HL-60/S4 (cell line): ENCODE measurements at regions not wholly inside any gene's neighbourhood (a gene's known extent, or its start where the extent isn't known, plus 50 kb on each side); places are given as distances from the start of the nearest gene placed in this dataset.

Experiments used
- in situ Hi-C: fragments of 300-500 bp; cut with MboI; formaldehyde crosslinking; loops from 2 replicates; pipeline ENCODE4 v1.14.3; 2022; ENCODE audit warnings: low sequenced_read_pairs

- in situ Hi-C loops: no loop called here
These were observed 282.5 kb upstream of the SPRED2 start for GRCh38 chr2:65714866-65715265.

DNA sequence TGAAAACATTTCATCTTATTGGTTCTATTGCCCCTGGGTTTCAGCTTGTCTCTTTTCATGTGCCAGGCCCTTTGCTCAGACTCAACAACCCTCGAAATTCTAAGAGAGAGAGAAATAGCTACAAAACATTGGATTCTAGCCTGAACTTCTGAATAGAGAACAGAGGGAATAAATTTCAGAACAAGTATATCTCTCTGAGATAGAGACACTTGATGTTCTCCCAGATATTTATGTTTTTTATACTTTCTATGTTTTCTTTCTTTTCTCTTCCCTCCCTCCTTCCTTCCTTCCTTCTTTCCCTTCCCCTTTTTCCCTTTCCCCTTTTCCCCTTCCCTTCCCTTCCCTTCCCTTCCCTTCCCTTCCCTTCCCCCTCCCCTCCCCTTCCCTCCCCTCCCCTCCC lies 279.5 kb upstream of the SPRED2 start:
- in situ Hi-C loops: no loop called here

GRCh38 chr2:65710779-65711295 lies 278.4 kb upstream of the SPRED2 start:
- in situ Hi-C loops: no loop called here

DNA sequence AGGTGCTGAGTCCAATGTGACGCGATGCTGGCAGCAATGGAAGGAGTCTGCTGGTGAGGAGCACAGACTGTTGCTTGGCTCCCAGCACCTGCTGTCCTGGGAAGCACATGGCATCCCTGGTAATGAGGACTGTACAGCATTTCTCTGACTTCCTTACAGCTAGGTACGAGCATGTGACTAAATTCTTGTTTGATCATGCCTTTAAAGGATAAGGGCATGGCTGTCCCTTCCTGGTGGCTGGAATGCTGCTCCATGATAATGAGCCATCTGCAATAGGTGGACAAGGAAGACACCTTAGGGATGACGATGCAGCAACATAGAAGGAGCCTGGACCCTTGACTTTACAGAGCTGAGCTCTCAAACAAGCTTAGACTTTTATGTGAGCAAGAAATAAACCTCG lies 278.0 kb upstream of the SPRED2 start:
- in situ Hi-C loops: no loop called here

- in situ Hi-C loops: no loop called here
These were observed 275.7 kb upstream of the SPRED2 start for GRCh38 chr2:65708086-65708485.

GRCh38 chr2:65706411-65706810 lies 274.0 kb upstream of the SPRED2 start:
- in situ Hi-C loops: no loop called here

DNA sequence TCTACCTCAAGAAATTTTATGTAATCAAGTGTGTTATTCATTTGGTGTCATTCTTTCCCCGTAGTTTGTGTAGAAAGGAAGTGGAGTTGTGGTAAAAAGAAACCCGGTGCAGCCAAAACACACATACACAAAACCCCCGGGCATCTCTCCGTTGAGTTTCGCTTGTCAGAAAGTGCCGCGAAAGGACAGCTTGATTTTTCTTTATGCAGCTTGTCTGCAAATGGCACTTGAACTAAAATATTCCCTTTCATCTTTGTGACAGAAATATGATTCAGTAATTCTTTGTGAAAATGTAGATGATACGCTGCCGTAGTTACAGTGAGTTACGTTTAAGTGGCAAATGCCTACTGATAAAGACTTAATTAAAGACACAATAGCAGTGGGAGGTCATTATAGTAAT lies 268.8 kb upstream of the SPRED2 start:
- in situ Hi-C loops: no loop called here

DNA sequence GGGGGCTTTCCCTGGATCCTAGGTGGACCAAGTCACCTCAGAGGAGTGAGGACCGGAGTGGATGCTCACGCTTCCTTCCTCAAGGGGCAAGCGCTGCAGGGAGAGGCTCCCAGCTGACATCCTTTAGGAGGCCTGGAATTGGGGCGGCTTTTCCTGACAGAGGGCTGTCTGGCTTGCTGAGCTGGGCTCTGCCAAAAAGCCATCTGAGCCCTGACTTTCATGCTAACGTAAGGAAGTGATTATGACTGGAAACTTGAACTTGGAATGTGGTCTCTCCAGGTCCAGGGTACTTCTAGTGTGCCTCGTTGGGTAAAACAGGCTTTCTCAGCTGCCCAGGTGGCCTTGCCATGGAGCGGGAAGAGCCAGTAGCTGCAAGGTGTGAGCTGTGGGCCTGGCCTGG lies 268.3 kb upstream of the SPRED2 start:
- in situ Hi-C loops: no loop called here

DNA sequence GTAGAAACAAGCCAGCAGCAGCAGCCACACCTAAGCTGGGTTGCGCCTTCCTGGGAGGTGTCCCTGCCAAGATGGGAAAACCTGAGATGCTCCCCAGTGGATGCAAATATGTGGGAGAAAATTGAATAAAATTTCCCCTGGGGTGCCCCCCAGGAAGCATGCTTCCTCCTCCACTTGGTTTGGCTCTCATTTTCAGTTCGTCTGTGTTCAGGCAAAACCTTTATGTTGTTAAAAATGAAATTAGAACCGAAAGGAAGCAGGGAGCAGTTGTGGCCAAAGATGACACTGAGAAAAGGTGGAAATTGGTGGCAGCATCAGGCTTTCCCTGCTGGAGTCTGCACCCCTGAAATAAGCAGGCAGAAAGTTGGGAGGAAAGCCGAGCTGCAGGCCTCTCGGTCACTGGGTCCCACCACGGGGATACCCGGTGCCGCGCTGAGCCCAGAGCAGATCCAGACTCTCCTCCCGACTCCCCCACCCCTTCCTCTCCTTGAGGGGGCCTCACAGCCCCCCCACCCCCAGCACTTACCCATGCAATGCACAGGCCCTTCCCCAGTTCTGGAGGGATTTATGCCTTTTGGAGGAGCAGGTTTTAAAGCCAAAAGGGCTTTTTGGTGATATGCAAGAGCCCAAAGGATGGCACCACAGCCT lies 267.7 kb upstream of the SPRED2 start:
- in situ Hi-C loops: no loop called here

- in situ Hi-C loops: no loop called here
These were observed 259.4 kb upstream of the SPRED2 start for GRCh38 chr2:65691816-65692215.

DNA sequence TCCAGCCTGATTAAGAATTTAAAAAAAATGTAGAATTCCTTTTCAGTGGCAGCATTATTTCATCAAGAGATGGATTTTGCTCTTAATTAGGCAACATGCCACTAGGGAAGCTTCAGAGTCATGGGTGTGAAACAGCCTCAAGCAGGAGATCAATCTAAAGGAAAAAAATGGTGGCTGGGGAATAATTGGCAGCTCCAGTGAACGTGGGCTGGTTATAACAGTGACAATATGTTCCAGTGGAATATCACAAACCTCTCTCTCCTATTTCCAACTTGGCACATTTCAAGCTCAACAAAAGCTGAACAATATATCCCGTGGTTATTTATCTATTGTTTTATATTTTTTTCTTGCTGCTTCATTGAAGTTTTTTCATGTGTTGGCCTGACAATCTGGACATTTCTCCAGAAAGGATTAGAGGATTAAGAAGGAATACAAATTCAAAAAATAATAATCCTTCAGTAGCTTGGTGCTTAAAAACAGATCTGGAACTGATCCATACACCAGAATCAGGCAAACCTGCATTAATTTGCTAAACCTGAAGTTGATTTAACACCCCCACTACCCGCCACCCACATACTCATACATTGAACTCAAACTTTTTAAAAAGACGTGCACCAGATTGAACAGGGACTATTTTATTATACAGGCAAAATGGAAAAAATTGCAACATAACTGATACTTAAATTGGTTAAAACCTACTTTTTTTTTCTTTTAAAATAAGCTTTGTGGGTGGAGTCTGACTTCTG lies 255.9 kb upstream of the SPRED2 start:
- in situ Hi-C loops: no loop called here

DNA sequence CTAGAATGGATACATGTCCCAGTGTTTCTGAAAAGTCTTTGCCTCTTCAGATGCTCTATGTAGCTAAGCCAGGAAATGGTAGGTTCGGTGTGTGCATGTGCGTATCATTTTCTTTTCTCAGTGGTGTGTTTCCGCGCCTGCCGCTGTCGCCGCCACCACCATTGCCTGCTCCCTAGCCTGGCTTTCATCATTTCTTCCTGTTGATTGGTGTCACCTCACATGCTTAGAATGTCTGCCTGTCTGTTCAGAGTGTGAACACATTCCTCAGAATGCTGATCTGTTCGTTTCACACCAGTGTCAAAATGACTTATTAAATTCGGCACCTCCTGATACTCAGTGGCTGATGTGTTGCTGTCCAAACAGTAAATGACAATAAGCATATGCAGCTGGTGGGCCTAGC lies 255.2 kb upstream of the SPRED2 start:
- in situ Hi-C loops: no loop called here

DNA sequence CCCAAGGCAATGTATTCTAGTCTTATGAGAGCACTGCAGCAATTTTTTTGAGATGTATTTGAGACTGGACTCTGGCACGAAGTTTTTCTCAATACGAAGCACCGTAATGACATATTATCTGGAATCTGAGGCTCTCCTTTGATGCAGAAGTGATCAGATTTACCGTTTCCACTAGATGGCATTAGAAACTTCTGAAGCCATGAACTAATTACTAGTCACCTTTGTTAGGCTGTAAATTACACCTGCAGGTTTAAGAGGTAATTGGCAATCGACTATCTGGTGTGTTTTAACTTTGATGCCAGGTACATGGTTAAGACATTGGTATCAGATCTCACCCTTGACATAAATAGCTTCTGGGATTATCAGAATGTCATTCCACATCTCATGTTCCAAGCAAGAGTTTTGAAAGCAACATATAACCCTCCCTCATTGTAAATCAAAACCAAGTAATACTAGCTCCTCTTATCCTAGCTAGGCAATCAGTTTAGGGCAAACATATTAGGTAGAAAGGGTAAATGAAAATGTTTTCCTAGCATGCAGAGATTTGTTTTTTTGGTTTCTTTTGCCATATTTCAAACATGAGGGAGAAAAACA lies 254.6 kb upstream of the SPRED2 start:
- in situ Hi-C loops: no loop called here

GRCh38 chr2:65681503-65681902 lies 249.1 kb upstream of the SPRED2 start:
- in situ Hi-C loops: no loop called here

GRCh38 chr2:65678779-65679391 lies 246.5 kb upstream of the SPRED2 start:
- in situ Hi-C loops: no loop called here

DNA sequence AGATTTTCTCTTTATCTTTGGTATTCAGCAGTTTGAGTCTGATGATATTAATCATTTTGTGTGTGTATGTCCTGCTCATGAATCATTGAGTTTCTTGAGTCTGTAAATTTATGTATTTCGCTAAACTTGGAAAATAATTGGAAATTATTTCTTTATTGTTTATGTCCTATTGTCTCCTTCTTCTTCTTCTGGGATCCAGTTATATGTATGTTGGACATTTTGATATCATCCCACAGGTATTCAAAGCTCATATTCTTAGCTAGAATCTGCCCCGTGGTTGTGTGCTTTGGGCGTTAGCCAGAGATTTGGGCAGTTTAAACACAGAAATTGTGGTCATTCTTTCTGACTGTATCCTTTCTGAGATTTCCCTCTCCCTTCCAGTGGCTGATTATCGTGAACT lies 243.0 kb upstream of the SPRED2 start:
- in situ Hi-C loops: no loop called here

- in situ Hi-C loops: no loop called here
These were observed 239.4 kb upstream of the SPRED2 start for GRCh38 chr2:65671670-65672242.

- in situ Hi-C loops: no loop called here
These were observed 237.2 kb upstream of the SPRED2 start for GRCh38 chr2:65669574-65669973.

DNA sequence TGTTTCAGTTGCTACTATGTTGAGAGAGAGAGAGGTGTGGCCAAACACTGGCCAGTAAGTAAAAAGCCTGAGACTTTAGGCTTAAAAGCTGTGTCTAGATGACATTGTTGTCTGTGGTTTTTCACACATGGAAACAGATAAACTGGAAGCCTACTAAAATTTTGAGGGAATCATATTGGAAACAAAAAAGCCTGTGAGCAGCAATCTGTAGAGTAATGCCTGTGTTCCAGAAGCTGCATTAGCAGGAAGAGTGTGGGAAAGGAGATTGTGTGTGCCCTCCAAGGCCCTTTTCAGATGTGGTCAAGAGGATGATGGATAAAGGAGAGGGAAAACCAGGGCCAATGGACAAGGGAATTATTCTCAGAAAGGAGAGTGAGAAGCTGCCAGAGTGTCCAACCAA lies 236.3 kb upstream of the SPRED2 start:
- in situ Hi-C loops: no loop called here

GRCh38 chr2:65666156-65666725 lies 233.8 kb upstream of the SPRED2 start:
- in situ Hi-C loops: no loop called here

GRCh38 chr2:65664931-65665330 lies 232.5 kb upstream of the SPRED2 start:
- in situ Hi-C loops: no loop called here
